H1 (cell line): ENCODE measurements at regions not wholly inside any gene's neighbourhood (a gene's known extent, or its start where the extent isn't known, plus 50 kb on each side); places are given as distances from the start of the nearest gene placed in this dataset.

Source experiments
- CTCF ChIA-PET: fragments of 300-600 bp; sonication (Branson Sonifier 250); formaldehyde crosslinking; loops from one replicate; lab custom pipeline; 2021; ENCODE audit not compliant: partially characterized antibody; lab: Charles Lee
- POLR2A ChIA-PET: fragments of 300-600 bp; sonication (Branson Sonifier 250); formaldehyde crosslinking; loops from one replicate; lab custom pipeline; 2021; ENCODE audit warnings: inconsistent platforms; ENCODE audit not compliant: partially characterized antibody; lab: Charles Lee
- DNase-seq, 2 experiments: peaks; one replicate each; pipeline versions ENCODE4 v3.0.0 to v3.0.0-alpha.2; 2010 to 2022; ENCODE audit warnings: low spot score in 2 of 2, low read depth in 1 of 2, mixed read lengths in 1 of 2
- FAIRE-seq: peaks from 2 replicates; lab custom pipeline; 2011; peaks lifted over from hg19 to GRCh38; lab: Jason Lieb, UNC
- H2AFZ ChIP-seq: 2 replicates; pipeline ENCODE4 v1.8.1; 2012; ENCODE audit warnings: low read length, inconsistent platforms
- H2AK5ac ChIP-seq: 2 replicates; pipeline ENCODE4 v1.6.1; 2013; ENCODE audit warnings: low read depth, low read length
- H2BK120ac ChIP-seq: replicated peaks from 2 replicates; pipeline ENCODE3; 2013; ENCODE audit warnings: low read depth, low read length, inconsistent platforms
- H2BK12ac ChIP-seq: 2 replicates; pipeline ENCODE4 v1.6.1; 2013; ENCODE audit warnings: low read depth, low read length
- H2BK15ac ChIP-seq: 2 replicates; pipeline ENCODE4 v1.6.1; 2013; ENCODE audit warnings: low read length
- H2BK20ac ChIP-seq: 2 replicates; pipeline ENCODE4 v1.6.1; 2013; ENCODE audit warnings: low read length
- H2BK5ac ChIP-seq: 2 replicates; pipeline ENCODE4 v1.6.1; 2013; ENCODE audit warnings: low read depth, low read length
- H3K14ac ChIP-seq: 2 replicates; pipeline ENCODE4 v1.6.1; 2013; ENCODE audit warnings: inconsistent platforms; ENCODE audit not compliant: insufficient read length
- H3K18ac ChIP-seq: 2 replicates; pipeline ENCODE4 v1.6.1; 2013; ENCODE audit warnings: low read length; ENCODE audit errors: extremely low read depth
- H3K23ac ChIP-seq: 2 replicates; pipeline ENCODE4 v1.6.1; 2013; ENCODE audit warnings: inconsistent platforms; ENCODE audit not compliant: insufficient read length
- H3K23me2 ChIP-seq: 2 replicates; pipeline ENCODE4 v1.6.1; 2013; ENCODE audit warnings: low read depth, low read length
- H3K27ac ChIP-seq: 2 replicates; pipeline ENCODE4 v1.6.1; 2011; ENCODE audit warnings: low read depth, low read length, inconsistent platforms
- H3K27me3 ChIP-seq, 4 experiments: replicated peaks in 1 of 4; 1 replicate in 1 of 4; 2 replicates in 3 of 4; pipeline versions ENCODE4 v1.6.1 to v1.8.1; 2011 to 2013; ENCODE audit warnings: low read length in 3 of 4, mild to moderate bottlenecking in 3 of 4, inconsistent platforms in 2 of 4, mixed read lengths in 2 of 4, moderate library complexity in 1 of 4; ENCODE audit not compliant: control insufficient read depth in 3 of 4, insufficient read depth in 3 of 4; ENCODE audit errors: extremely low read depth in 1 of 4
- H3K36me3 ChIP-seq, 4 experiments: 2 replicates each; pipeline versions ENCODE4 v1.6.1 to v1.8.1; 2011 to 2013; ENCODE audit warnings: mild to moderate bottlenecking in 4 of 4, low read length in 3 of 4, moderate library complexity in 2 of 4, control low read depth in 1 of 4, inconsistent platforms in 1 of 4; ENCODE audit not compliant: insufficient read depth in 4 of 4, control insufficient read depth in 2 of 4
- H3K4ac ChIP-seq: replicated peaks from 2 replicates; pipeline ENCODE3; 2013; ENCODE audit warnings: low read length, low read depth, mixed read lengths, inconsistent platforms; ENCODE audit not compliant: insufficient read length
- H3K4me1 ChIP-seq, 4 experiments: replicated peaks in 1 of 4; 1 replicate in 1 of 4; 2 replicates in 3 of 4; pipeline versions ENCODE4 v1.6.1 to v1.8.1; 2011 to 2013; ENCODE audit warnings: low read length in 3 of 4, inconsistent platforms in 2 of 4, mixed read lengths in 1 of 4; ENCODE audit not compliant: insufficient read depth in 4 of 4, control insufficient read depth in 3 of 4
- H3K4me2 ChIP-seq, 2 experiments: 2 replicates each; pipeline versions ENCODE4 v1.6.1 to v1.8.1; 2011 to 2013; ENCODE audit warnings: low read depth in 2 of 2, low read length in 2 of 2, control low read depth in 1 of 2, inconsistent platforms in 1 of 2, mild to moderate bottlenecking in 1 of 2; ENCODE audit not compliant: insufficient read depth in 1 of 2
- H3K4me3 ChIP-seq, 4 experiments: fragments of 200-600, 300-600 bp in 1 of 4; sonication (generic), shearing (Covaris generic), sonication (Bioruptor Twin) in 1 of 4; 2 replicates each; pipeline versions ENCODE4 v1.5.1 to v1.8.1; 2011 to 2016; ENCODE audit warnings: low read length in 4 of 4, low read depth in 3 of 4, control low read depth in 2 of 4, inconsistent platforms in 2 of 4, mild to moderate bottlenecking in 2 of 4, mixed read lengths in 1 of 4, moderate library complexity in 1 of 4; ENCODE audit not compliant: insufficient read depth in 2 of 4; ENCODE audit errors: extremely low read depth in 1 of 4
- H3K56ac ChIP-seq: replicated peaks from 2 replicates; pipeline ENCODE3; 2013; ENCODE audit warnings: low read depth, mild to moderate bottlenecking, mixed read lengths, low read length, inconsistent platforms; ENCODE audit not compliant: insufficient read length
- H3K79me1 ChIP-seq: 2 replicates; pipeline ENCODE4 v1.6.1; 2013; ENCODE audit warnings: low read depth, low read length, control low read depth
- H3K79me2 ChIP-seq, 2 experiments: 2 replicates each; pipeline versions ENCODE4 v1.6.1 to v1.8.1; 2012 to 2013; ENCODE audit warnings: low read length in 2 of 2, mild to moderate bottlenecking in 2 of 2, inconsistent platforms in 1 of 2; ENCODE audit not compliant: insufficient read depth in 2 of 2, control insufficient read depth in 1 of 2
- H3K9ac ChIP-seq, 4 experiments: replicated peaks in 1 of 4; 1 replicate in 1 of 4; 2 replicates in 3 of 4; pipeline versions ENCODE4 v1.6.1 to v1.8.1; 2011 to 2013; ENCODE audit warnings: low read depth in 3 of 4, low read length in 3 of 4, control low read depth in 2 of 4, mild to moderate bottlenecking in 2 of 4, moderate library complexity in 2 of 4, inconsistent platforms in 1 of 4; ENCODE audit errors: extremely low read depth in 1 of 4
- H3K9me3 ChIP-seq, 2 experiments: 2 replicates each; pipeline versions ENCODE4 v1.6.1 to v1.8.1; 2012 to 2013; ENCODE audit warnings: mild to moderate bottlenecking in 2 of 2, moderate library complexity in 2 of 2, control low read depth in 1 of 2, inconsistent platforms in 1 of 2, low read depth in 1 of 2, low read length in 1 of 2, mixed read lengths in 1 of 2; ENCODE audit not compliant: insufficient read depth in 2 of 2
- H4K20me1 ChIP-seq, 2 experiments: replicated peaks in 1 of 2; 2 replicates each; pipeline versions ENCODE3 to v1.8.1; 2011 to 2013; ENCODE audit warnings: inconsistent platforms in 2 of 2, low read length in 2 of 2, mild to moderate bottlenecking in 1 of 2; ENCODE audit not compliant: insufficient read depth in 2 of 2, control insufficient read depth in 1 of 2
- H4K5ac ChIP-seq: 2 replicates; pipeline ENCODE4 v1.6.1; 2013; ENCODE audit warnings: low read length, low read depth, mixed read lengths, inconsistent platforms; ENCODE audit not compliant: insufficient read length
- H4K8ac ChIP-seq: 2 replicates; pipeline ENCODE4 v1.8.0; 2013; ENCODE audit warnings: mild to moderate bottlenecking, moderate library complexity, low read length, inconsistent platforms; ENCODE audit not compliant: insufficient read depth; ENCODE audit errors: extremely low read depth
- H4K91ac ChIP-seq: replicated peaks from 2 replicates; pipeline ENCODE3; 2013; ENCODE audit warnings: low read length, mixed read lengths, inconsistent platforms; ENCODE audit not compliant: insufficient read length
- CEBPB ChIP-seq: IDR thresholded peaks from 2 replicates; pipeline ENCODE4 v1.6.1; 2012; ENCODE audit warnings: low read depth, low read length
- EGR1 ChIP-seq: IDR thresholded peaks from 2 replicates; pipeline ENCODE4 v1.6.1; 2011; ENCODE audit warnings: low read depth, low read length, borderline replicate concordance
- EZH2 ChIP-seq: fragments of 200-600 bp; sonication (generic); IDR thresholded peaks from 2 replicates; pipeline ENCODE4 v1.7.1; 2012; ENCODE audit warnings: low read depth, mild to moderate bottlenecking, moderate library complexity, low read length, inconsistent platforms; ENCODE audit not compliant: severe bottlenecking
- JUND ChIP-seq: IDR thresholded peaks from 2 replicates; pipeline ENCODE4 v1.6.1; 2011; ENCODE audit warnings: mild to moderate bottlenecking, improper control_type of control experiment, low read length
- WGBS, 2 experiments: shearing (Covaris generic) in 1 of 2; methylation state at CpG; one replicate each; pipeline versions ENCODE4 v1.1.6 to v1.1.7; 2013 to 2015; ENCODE audit warnings: low lambda C conversion rate in 2 of 2, mixed read lengths in 2 of 2, inconsistent platforms in 1 of 2, low coverage in 1 of 2, missing lambda C conversion rate in 1 of 2; ENCODE audit not compliant: insufficient replicate concordance in 2 of 2, insufficient coverage in 1 of 2, insufficient read length in 1 of 2; ENCODE audit errors: extremely low coverage in 1 of 2, missing lambda C conversion rate in 1 of 2; 5-methylcytosine and 5-hydroxymethylcytosine counted together

GRCh38 chr6:168934660-168935627 is 318.7 kb downstream of the THBS2 start:
- CTCF ChIA-PET: no interaction called here
- Histone ChIP-seq H2BK20ac (no peak overlapping the region), H3K23ac (no peak overlapping the region), H3K18ac (no peak overlapping the region), H3K9ac (no peak overlapping the region), H2BK5ac (no peak overlapping the region)
- TF ChIP-seq EZH2: no peak
- peak; percentile 22; the same call in 1 of the 2 replicates for TF ChIP-seq CEBPB
- no peak for TF ChIP-seq JUND
- TF ChIP-seq EGR1: no peak
- TF ChIP-seq, all 59 proteins: peak for 1
- H2AK5ac ChIP-seq: no peak overlapping the region
- H3K79me1 ChIP-seq: no peaks in the 10 kb centered on the region
- no peaks in the 10 kb centered on the region for H3K79me2 ChIP-seq
- no peaks in the 10 kb centered on the region for H3K36me3 ChIP-seq
- H3K27me3 ChIP-seq: no peaks in the 10 kb centered on the region
- H2BK15ac ChIP-seq: no peak overlapping the region
- no peak overlapping the region for H4K91ac ChIP-seq
- no peak overlapping the region for H3K27ac ChIP-seq
- no peak overlapping the region for H3K14ac ChIP-seq
- H2AFZ ChIP-seq: no peak overlapping the region
- H3K4me1 ChIP-seq: no peaks in the 10 kb centered on the region; a peak in 1 of 7 replicates
- no peak overlapping the region for H3K4me3 ChIP-seq
- H2BK120ac ChIP-seq: no peak overlapping the region
- H3K4me2 ChIP-seq: no peak overlapping the region
- 84% methylated on average over 25 of the region's 25 CpGs; no CpG with 5 or more reads in 1 of the 2 experiments for WGBS, 2 experiments
- H2BK12ac ChIP-seq: no peak overlapping the region
- POLR2A ChIA-PET: no interaction called here
- no peak for DNase-seq
- FAIRE-seq: no peak
- H3K4ac ChIP-seq: no peak overlapping the region
- H3K23me2 ChIP-seq: no peaks in the 10 kb centered on the region
- H4K5ac ChIP-seq: no peak overlapping the region
- H3K56ac ChIP-seq: no peak overlapping the region
- peaks cover 18 to 23% of the 10 kb centered on the region in 2 experiments; a peak in 3 of 4 replicates for H3K9me3 ChIP-seq
- H4K20me1 ChIP-seq: no peaks in the 10 kb centered on the region
- H4K8ac ChIP-seq: no peak overlapping the region
